GM12865 (cell line): ENCODE measurements at regions not wholly inside any gene's neighbourhood (a gene's known extent, or its start where the extent isn't known, plus 50 kb on each side); places are given as distances from the start of the nearest gene placed in this dataset.

ENCODE experiments used
- DNase-seq: peaks from one replicate; pipeline ENCODE4 v3.0.0; 2010; ENCODE audit warnings: low read depth
- H3K4me3 ChIP-seq: 2 replicates; pipeline ENCODE4 v1.5.1; 2011; ENCODE audit warnings: mild to moderate bottlenecking, low read depth, low read length, control low read depth
- TF ChIP-seq, protein P1 (sequence below): IDR thresholded peaks from 2 replicates; pipeline ENCODE4 v1.5.1; 2011; ENCODE audit warnings: low read length, control low read depth, low read depth, inconsistent platforms; ENCODE audit not compliant: insufficient read depth; ENCODE audit errors: missing control alignments

DNA sequence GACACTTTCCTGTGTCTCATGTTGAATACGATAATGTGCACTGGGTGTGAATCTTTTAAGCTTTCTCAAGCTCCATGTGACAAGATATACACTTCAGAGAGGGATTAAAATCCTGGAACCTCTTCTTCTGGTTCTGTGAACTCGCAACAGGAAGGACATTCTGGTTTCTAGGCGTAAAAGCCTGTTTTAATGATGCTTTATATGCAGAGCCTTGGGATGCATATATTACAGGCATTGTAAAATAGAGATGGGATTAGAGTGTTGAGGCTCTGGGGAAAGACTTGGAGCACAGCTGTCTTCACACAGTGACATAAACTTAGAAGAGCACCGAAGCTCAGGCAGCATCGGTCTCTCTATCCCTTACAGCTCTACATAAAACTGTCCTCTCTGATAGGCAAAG is 107.7 kb upstream of the SV2C start:
- no peak overlapping the region for H3K4me3 ChIP-seq
- no peak for DNase-seq
- TF ChIP-seq, protein P1, sequence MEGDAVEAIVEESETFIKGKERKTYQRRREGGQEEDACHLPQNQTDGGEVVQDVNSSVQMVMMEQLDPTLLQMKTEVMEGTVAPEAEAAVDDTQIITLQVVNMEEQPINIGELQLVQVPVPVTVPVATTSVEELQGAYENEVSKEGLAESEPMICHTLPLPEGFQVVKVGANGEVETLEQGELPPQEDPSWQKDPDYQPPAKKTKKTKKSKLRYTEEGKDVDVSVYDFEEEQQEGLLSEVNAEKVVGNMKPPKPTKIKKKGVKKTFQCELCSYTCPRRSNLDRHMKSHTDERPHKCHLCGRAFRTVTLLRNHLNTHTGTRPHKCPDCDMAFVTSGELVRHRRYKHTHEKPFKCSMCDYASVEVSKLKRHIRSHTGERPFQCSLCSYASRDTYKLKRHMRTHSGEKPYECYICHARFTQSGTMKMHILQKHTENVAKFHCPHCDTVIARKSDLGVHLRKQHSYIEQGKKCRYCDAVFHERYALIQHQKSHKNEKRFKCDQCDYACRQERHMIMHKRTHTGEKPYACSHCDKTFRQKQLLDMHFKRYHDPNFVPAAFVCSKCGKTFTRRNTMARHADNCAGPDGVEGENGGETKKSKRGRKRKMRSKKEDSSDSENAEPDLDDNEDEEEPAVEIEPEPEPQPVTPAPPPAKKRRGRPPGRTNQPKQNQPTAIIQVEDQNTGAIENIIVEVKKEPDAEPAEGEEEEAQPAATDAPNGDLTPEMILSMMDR: no peak

DNA sequence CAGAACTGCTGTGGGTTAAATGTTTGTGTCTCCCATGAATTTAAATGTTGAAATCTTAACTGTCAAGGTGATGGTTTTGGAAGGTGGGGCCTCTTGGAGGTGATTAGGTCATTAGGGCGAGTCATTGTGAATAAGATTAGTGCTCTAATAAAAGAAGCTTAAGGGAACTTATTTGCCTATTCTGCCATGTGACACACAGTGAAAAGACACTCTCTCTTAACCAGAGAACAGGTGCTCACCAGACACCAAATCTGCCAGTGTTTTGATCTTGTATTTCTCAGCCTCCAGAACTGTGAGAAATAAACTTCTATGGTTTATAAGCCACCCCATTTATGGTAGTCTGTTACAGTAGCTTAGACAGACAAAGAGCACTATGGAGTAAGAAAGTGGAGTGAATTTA is 117.9 kb upstream of the SV2C start:
- TF ChIP-seq, protein P1: no peak
- no peak overlapping the region for H3K4me3 ChIP-seq
- peak; percentile 23 for DNase-seq

DNA sequence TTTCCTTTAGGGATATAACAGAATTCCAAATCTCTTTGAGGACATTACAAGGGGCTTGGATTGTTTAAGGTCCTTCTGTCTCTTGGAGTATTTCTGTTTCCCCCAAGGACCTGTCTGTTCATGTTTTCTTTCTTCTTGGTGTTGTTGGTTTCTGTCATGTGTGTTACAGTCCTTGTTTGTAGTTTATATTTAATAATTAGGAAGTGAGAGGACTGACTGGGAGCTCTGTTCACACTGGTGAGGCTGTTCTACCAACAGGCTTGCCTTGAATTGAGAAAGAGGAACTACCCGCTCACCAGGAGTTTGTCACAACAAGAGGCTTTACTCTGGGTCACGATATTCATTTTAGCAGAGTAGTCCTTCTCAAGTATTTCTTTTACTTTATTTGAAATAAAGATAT is 119.2 kb upstream of the SV2C start:
- TF ChIP-seq, protein P1: no peak

DNA sequence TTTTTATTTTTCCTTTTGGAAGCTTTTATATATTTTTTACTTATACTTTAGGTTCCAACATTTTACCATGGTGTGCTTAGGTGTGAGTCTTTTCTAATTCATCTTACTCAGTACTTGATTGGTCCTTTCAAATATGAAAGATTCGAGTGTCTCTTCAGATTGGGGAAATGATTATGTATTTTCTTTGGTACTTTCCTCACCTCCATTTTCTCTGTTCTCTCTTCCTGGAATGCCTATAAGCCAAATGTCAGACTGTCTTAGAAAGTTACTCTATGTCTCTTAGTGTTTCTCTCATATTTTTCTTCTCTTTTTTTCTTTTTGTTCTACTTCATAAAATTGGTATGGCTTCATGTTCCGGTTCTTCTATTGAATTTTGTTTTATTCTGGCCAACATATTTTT is 119.6 kb upstream of the SV2C start:
- no peak for DNase-seq
- TF ChIP-seq, protein P1: no peak
- H3K4me3 ChIP-seq: no peak overlapping the region

More for the DNA sequence above, 119.2 kb upstream of the SV2C start:
- peak; percentile 70 for DNase-seq
- H3K4me3 ChIP-seq: no peak overlapping the region

DNA sequence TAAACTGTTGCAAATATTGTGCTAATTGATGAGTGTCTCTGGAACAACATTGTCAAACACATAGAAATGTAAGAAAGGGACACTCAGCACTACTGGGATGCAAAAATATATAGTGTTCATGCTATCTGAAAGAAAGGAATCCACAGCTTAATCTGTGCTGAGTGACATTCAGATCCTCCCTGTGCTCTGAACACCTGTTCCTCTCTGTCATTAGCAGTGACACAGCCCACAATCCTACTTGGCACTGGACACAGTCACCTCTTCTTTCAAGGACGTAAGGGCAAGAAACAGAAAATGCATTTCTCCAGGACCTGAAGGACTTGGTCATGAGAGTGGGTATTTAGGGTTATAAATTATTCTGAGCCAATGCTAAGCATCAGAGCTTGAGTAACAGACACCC is 121.4 kb upstream of the SV2C start:
- TF ChIP-seq, protein P1: no peak
- H3K4me3 ChIP-seq: no peak overlapping the region
- no peak for DNase-seq

DNA sequence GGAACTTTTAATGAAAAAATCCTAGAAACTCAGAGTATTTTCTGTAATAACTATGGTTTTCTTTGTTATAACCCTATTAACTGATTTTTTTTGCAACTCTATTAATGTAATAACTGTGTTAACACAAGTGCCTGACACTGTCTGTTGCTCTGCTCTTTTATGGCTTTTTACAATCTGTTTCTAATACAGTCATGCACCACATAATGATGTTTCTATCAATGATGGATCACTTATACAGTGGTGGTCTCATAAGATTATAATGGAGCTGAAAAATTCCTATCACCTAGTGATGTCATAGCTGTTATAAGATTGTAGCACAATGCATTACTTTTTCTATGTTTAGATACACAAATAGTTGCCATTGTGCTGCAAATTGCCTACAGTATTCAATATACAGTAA is 123.1 kb upstream of the SV2C start:
- H3K4me3 ChIP-seq: no peak overlapping the region
- TF ChIP-seq, protein P1: no peak
- no peak for DNase-seq

DNA sequence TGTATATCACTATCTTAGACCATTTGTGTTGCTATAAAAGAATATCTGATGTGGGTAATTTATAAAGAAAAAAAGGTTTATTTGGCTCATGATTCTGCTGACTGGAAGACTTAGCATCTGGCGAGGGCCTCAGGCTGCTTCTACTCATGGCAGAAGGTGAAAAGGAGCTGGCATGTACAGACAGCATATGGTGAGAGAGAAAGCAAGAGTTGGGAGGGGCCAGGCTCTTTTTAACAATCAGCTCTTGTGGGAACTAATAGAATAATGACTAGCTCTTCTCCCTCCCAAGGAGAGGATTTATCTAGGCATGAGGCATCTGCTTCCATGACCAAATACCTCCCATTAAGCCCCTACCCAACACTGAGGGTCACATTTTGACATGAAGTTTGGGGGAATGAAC is 130.2 kb upstream of the SV2C start:
- TF ChIP-seq, protein P1: no peak
- no peak overlapping the region for H3K4me3 ChIP-seq
- no peak for DNase-seq
